ENCODE measurements at regions not wholly inside any gene's neighbourhood (a gene's known extent, or its start where the extent isn't known, plus 50 kb on each side); places are given as distances from the start of the nearest gene placed in this dataset.

DNA sequence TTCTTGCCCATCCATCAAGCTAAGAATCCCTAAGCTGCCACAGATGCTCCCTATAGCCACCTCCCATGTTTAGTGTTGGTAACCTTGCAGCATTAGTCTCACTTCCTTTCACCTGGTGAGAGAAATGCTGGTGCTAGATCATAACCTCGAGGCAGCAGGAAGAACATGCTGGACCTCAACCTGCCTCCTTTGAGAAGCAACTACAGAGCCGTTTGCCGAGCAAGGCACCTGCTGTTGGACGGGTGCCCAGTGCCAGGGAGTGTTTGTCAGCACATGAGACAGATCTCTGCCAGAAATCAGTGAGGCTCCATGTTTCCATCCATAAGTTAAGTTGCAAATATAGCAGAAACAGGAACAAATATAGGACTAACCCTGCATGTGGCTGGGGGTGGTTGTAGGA, 955.7 kb downstream of the TUSC7 start:
- H3K4me2 ChIP-seq = no peak overlapping the region
- no peak overlapping the region for H3K4me3 ChIP-seq (IDR thresholded peaks at IDR 0.05; ENCODE audit: insufficient read depth, low read depth, low read length)
- TF ChIP-seq, protein P1, sequence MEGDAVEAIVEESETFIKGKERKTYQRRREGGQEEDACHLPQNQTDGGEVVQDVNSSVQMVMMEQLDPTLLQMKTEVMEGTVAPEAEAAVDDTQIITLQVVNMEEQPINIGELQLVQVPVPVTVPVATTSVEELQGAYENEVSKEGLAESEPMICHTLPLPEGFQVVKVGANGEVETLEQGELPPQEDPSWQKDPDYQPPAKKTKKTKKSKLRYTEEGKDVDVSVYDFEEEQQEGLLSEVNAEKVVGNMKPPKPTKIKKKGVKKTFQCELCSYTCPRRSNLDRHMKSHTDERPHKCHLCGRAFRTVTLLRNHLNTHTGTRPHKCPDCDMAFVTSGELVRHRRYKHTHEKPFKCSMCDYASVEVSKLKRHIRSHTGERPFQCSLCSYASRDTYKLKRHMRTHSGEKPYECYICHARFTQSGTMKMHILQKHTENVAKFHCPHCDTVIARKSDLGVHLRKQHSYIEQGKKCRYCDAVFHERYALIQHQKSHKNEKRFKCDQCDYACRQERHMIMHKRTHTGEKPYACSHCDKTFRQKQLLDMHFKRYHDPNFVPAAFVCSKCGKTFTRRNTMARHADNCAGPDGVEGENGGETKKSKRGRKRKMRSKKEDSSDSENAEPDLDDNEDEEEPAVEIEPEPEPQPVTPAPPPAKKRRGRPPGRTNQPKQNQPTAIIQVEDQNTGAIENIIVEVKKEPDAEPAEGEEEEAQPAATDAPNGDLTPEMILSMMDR (conservative IDR thresholded peaks at IDR 0.05; ENCODE audit: low read depth, low read length) = no peak
- H3K27ac ChIP-seq = no peak overlapping the region
- no peak overlapping the region for H2AFZ ChIP-seq (ENCODE audit: low read depth)
- H3K9ac ChIP-seq = no peak overlapping the region
- H3K36me3 ChIP-seq (ENCODE audit: insufficient read depth) = no peaks in the 10 kb centered on the region
- no peaks in the 10 kb centered on the region for H4K20me1 ChIP-seq (ENCODE audit: insufficient read depth)
- H3K79me2 ChIP-seq (ENCODE audit: insufficient read depth, low read depth) = no peaks in the 10 kb centered on the region
- no peaks in the 10 kb centered on the region for H3K27me3 ChIP-seq (ENCODE audit: insufficient read depth, low read depth)
- no peaks in the 10 kb centered on the region for H3K4me1 ChIP-seq (ENCODE audit: low read depth, poor library complexity, severe bottlenecking)

DNA sequence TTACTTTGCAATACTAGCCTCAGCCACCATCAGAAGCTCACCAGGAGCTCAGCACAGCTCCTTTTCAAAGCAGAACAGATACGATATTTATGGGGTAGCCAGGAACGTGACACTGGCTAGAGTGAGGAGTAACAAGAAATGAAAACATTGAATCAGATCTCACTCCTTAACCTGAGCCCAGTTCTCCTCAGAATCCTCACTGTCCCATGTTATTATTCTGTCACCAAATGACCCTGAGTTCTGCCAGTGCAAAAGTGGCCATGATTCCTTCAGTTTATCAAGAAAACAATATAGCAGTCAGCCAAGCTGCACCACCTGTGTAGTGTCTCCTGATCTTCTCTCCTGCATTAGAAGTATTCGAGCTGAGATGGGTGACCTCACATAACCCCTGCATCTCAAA, 956.7 kb downstream of the TUSC7 start:
- Histone ChIP-seq H3K36me3 (ENCODE audit: insufficient read depth) (no peaks in the 10 kb centered on the region), H3K27me3 (ENCODE audit: insufficient read depth, low read depth) (no peaks in the 10 kb centered on the region), H3K79me2 (ENCODE audit: insufficient read depth, low read depth) (no peaks in the 10 kb centered on the region), H3K27ac (no peak overlapping the region), H3K4me1 (ENCODE audit: low read depth, poor library complexity, severe bottlenecking) (no peaks in the 10 kb centered on the region), H2AFZ (ENCODE audit: low read depth) (no peak overlapping the region), H3K9ac (no peak overlapping the region), H3K4me3 (IDR thresholded peaks at IDR 0.05; ENCODE audit: insufficient read depth, low read depth, low read length) (no peak overlapping the region), H3K4me2 (no peak overlapping the region), H4K20me1 (ENCODE audit: insufficient read depth) (no peaks in the 10 kb centered on the region)
- TF ChIP-seq, protein P1 (conservative IDR thresholded peaks at IDR 0.05; ENCODE audit: low read depth, low read length) = no peak

DNA sequence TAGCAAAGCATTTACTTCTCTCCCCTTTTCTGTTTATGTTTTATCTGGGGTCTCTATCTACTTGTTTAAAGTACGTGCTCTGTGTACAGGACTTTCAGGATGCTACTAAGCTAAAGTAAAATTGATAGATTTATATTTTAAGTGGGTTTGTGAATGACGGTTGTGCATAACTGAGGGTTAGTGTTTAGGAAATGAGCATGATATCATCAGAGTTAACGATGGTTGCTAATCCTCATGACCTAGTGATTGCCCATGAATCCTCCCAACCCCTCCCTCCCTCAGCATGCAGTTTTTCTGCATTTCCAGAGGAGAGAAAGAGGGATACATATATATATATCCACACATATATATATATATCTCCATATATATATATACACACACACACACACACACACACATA, 957.2 kb downstream of the TUSC7 start:
- H3K4me1 ChIP-seq (ENCODE audit: low read depth, poor library complexity, severe bottlenecking) = no peaks in the 10 kb centered on the region
- H3K27me3 ChIP-seq (ENCODE audit: insufficient read depth, low read depth) = no peaks in the 10 kb centered on the region
- H4K20me1 ChIP-seq (ENCODE audit: insufficient read depth) = no peaks in the 10 kb centered on the region
- TF ChIP-seq, protein P1 (conservative IDR thresholded peaks at IDR 0.05; ENCODE audit: low read depth, low read length) = no peak
- no peaks in the 10 kb centered on the region for H3K36me3 ChIP-seq (ENCODE audit: insufficient read depth)
- no peak overlapping the region for H3K4me2 ChIP-seq
- no peak overlapping the region for H3K27ac ChIP-seq
- no peak overlapping the region for H3K4me3 ChIP-seq (IDR thresholded peaks at IDR 0.05; ENCODE audit: insufficient read depth, low read depth, low read length)
- H2AFZ ChIP-seq (ENCODE audit: low read depth) = no peak overlapping the region
- no peak overlapping the region for H3K9ac ChIP-seq
- H3K79me2 ChIP-seq (ENCODE audit: insufficient read depth, low read depth) = no peaks in the 10 kb centered on the region

DNA sequence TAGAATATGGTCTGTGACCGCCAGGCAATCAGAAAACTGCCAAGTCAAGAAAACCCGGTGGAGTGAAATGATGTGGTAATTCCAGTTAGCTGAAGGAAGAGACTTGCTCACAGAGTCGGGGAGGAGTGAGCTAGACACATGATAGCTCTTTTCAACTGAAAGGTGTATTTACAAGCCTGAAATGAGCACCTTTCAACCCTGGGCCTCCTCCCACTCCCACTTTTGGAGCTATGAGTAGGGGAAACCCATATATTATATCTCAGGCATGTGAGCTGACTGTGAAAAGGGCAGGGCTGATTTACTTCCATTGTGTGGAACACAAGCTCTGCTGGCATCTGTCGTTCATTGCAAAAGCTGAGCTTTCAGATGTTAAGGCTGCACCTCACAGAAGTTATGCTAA, 960.2 kb downstream of the TUSC7 start:
- Histone ChIP-seq H3K4me1 (ENCODE audit: low read depth, poor library complexity, severe bottlenecking) (no peaks in the 10 kb centered on the region), H2AFZ (ENCODE audit: low read depth) (no peak overlapping the region), H3K27me3 (ENCODE audit: insufficient read depth, low read depth) (no peaks in the 10 kb centered on the region), H3K4me2 (no peak overlapping the region), H3K79me2 (ENCODE audit: insufficient read depth, low read depth) (no peaks in the 10 kb centered on the region), H4K20me1 (ENCODE audit: insufficient read depth) (no peaks in the 10 kb centered on the region), H3K4me3 (IDR thresholded peaks at IDR 0.05; ENCODE audit: insufficient read depth, low read depth, low read length) (no peak overlapping the region), H3K27ac (no peak overlapping the region), H3K36me3 (ENCODE audit: insufficient read depth) (no peaks in the 10 kb centered on the region), H3K9ac (no peak overlapping the region)
- TF ChIP-seq, protein P1 (conservative IDR thresholded peaks at IDR 0.05; ENCODE audit: low read depth, low read length) = no peak

Measured in KMS-11 (cell line).